ENCODE measurements at regions not wholly inside any gene's neighbourhood (a gene's known extent, or its start where the extent isn't known, plus 50 kb on each side); places are given as distances from the start of the nearest gene placed in this dataset.

DNA sequence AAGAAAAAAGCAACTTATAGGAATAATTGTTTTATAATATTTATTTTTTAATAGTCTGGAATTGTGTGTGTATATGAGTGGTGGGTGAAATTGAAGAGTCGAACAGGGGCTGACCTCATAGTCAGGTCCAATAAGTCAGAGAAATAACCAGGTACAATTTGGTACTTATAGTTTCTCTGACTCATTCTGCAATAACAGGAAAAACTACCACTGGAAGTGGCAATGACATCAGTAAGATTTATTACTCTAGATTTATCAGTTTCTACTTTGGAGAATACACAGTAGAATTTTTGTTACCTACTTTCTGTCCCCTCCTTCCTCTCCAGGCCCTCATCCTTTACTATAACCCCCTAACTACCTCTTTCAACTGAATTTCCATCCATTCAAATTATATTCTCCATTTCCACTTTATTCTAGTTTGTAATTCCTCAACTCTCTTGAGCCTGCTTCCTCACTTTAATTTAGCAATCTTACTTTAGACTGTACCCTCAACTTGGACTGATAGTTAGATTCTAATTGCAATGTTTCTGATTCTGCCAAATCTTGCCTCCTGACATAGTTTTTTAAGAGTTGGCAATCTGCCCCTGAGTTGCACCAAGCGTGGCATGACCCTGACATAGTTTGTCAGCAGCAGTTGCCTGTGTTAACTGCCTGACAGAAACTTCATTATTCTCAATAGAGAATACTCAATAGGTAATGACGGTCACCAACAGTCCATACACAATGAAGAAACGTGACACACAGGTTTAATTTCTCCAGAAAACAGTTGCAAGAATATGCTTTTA, 475.3 kb upstream of the RIOK2 start:
- H3K27ac ChIP-seq (replicated peaks), result no peak overlapping the region
- no peak for TF ChIP-seq GABPA (IDR thresholded peaks at IDR 0.05; ENCODE audit: low read depth)
- TF ChIP-seq POLR2AphosphoS5 (IDR thresholded peaks at IDR 0.05; ENCODE audit: low read depth), result no peak
- TF ChIP-seq SPI1 (IDR thresholded peaks at IDR 0.05; ENCODE audit: borderline replicate concordance, low read depth), result no peak
- TF ChIP-seq, protein P1, sequence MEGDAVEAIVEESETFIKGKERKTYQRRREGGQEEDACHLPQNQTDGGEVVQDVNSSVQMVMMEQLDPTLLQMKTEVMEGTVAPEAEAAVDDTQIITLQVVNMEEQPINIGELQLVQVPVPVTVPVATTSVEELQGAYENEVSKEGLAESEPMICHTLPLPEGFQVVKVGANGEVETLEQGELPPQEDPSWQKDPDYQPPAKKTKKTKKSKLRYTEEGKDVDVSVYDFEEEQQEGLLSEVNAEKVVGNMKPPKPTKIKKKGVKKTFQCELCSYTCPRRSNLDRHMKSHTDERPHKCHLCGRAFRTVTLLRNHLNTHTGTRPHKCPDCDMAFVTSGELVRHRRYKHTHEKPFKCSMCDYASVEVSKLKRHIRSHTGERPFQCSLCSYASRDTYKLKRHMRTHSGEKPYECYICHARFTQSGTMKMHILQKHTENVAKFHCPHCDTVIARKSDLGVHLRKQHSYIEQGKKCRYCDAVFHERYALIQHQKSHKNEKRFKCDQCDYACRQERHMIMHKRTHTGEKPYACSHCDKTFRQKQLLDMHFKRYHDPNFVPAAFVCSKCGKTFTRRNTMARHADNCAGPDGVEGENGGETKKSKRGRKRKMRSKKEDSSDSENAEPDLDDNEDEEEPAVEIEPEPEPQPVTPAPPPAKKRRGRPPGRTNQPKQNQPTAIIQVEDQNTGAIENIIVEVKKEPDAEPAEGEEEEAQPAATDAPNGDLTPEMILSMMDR (IDR thresholded peaks at IDR 0.05; ENCODE audit: insufficient read depth, low read length), result no peak
- TF ChIP-seq, protein P2, sequence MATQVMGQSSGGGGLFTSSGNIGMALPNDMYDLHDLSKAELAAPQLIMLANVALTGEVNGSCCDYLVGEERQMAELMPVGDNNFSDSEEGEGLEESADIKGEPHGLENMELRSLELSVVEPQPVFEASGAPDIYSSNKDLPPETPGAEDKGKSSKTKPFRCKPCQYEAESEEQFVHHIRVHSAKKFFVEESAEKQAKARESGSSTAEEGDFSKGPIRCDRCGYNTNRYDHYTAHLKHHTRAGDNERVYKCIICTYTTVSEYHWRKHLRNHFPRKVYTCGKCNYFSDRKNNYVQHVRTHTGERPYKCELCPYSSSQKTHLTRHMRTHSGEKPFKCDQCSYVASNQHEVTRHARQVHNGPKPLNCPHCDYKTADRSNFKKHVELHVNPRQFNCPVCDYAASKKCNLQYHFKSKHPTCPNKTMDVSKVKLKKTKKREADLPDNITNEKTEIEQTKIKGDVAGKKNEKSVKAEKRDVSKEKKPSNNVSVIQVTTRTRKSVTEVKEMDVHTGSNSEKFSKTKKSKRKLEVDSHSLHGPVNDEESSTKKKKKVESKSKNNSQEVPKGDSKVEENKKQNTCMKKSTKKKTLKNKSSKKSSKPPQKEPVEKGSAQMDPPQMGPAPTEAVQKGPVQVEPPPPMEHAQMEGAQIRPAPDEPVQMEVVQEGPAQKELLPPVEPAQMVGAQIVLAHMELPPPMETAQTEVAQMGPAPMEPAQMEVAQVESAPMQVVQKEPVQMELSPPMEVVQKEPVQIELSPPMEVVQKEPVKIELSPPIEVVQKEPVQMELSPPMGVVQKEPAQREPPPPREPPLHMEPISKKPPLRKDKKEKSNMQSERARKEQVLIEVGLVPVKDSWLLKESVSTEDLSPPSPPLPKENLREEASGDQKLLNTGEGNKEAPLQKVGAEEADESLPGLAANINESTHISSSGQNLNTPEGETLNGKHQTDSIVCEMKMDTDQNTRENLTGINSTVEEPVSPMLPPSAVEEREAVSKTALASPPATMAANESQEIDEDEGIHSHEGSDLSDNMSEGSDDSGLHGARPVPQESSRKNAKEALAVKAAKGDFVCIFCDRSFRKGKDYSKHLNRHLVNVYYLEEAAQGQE (IDR thresholded peaks at IDR 0.05; ENCODE audit: insufficient replicate concordance, low read depth), result no peak
- no peaks in the 10 kb centered on the region for H3K27me3 ChIP-seq (ENCODE audit: insufficient read depth, poor library complexity, severe bottlenecking)
- no peak overlapping the region for H3K4me3 ChIP-seq (replicated peaks; ENCODE audit: insufficient read depth, low read length)
- no peak for DNase-seq (ENCODE audit: low read depth in 1 of 2, low spot score in 1 of 2)

DNA sequence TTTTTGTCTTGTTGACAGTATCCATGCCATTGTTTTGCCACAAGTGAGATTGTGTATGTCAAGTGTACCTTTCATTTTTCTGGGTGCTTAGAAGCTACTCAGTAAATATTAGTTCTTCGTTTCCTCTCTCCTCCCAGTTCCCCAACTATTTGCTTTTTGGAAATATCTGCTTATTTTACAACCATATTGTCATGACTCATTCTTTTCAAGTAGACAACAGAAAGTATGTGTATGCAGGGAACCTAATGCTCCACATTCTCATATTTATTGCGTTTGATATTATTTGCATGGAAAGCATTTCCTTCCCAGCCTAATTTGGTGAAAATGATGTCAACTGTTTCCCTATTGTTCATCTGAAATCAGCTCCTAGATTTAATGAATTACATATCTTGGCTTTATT, 483.7 kb upstream of the RIOK2 start:
- no peak for DNase-seq (ENCODE audit: low read depth in 1 of 2, low spot score in 1 of 2)
- Histone ChIP-seq H3K27me3 (ENCODE audit: insufficient read depth, poor library complexity, severe bottlenecking) (no peaks in the 10 kb centered on the region), H3K4me3 (replicated peaks; ENCODE audit: insufficient read depth, low read length) (no peak overlapping the region), H3K27ac (replicated peaks) (no peak overlapping the region)
- no peak for TF ChIP-seq GABPA (IDR thresholded peaks at IDR 0.05; ENCODE audit: low read depth)
- no peak for TF ChIP-seq POLR2AphosphoS5 (IDR thresholded peaks at IDR 0.05; ENCODE audit: low read depth)
- TF ChIP-seq SPI1 (IDR thresholded peaks at IDR 0.05; ENCODE audit: borderline replicate concordance, low read depth), result no peak
- TF ChIP-seq, protein P1 (IDR thresholded peaks at IDR 0.05; ENCODE audit: insufficient read depth, low read length), result no peak
- TF ChIP-seq, protein P2 (IDR thresholded peaks at IDR 0.05; ENCODE audit: insufficient replicate concordance, low read depth), result no peak

GRCh38 chr5:97670447-97670846, 487.4 kb upstream of the RIOK2 start:
- H3K4me3 ChIP-seq (replicated peaks; ENCODE audit: insufficient read depth, low read length), result no peak overlapping the region
- H3K27me3 ChIP-seq (ENCODE audit: insufficient read depth, poor library complexity, severe bottlenecking), result no peaks in the 10 kb centered on the region
- DNase-seq (ENCODE audit: low read depth in 1 of 2, low spot score in 1 of 2), result no peak
- TF ChIP-seq POLR2AphosphoS5 (IDR thresholded peaks at IDR 0.05; ENCODE audit: low read depth) (no peak), SPI1 (IDR thresholded peaks at IDR 0.05; ENCODE audit: borderline replicate concordance, low read depth) (no peak), GABPA (IDR thresholded peaks at IDR 0.05; ENCODE audit: low read depth) (no peak)
- TF ChIP-seq, protein P2 (IDR thresholded peaks at IDR 0.05; ENCODE audit: insufficient replicate concordance, low read depth), result no peak
- TF ChIP-seq, protein P1 (IDR thresholded peaks at IDR 0.05; ENCODE audit: insufficient read depth, low read length), result no peak
- no peak overlapping the region for H3K27ac ChIP-seq (replicated peaks)
